ENCODE measurements at regions not wholly inside any gene's neighbourhood (a gene's known extent, or its start where the extent isn't known, plus 50 kb on each side); places are given as distances from the start of the nearest gene placed in this dataset.

DNA sequence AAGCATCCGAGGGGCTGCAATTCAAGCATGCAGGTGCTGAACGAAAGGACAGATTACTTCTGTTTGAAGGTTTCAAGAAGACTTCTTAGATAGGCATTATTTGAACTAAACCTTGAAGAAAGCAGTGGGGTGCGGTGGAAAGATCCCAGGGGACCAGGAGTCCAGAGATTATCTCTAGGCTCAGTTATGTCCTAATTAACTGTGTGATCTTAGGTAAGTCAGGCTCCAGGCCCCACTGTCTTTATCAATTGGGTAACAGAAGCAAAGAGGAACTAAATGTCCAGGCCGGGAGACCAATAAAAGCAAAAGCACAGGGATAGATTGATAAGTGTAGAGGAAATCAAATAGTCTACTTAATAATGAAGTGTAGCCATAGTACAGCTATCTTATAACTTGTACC is 72.9 kb upstream of the CDC42BPA start:
- intact Hi-C loops (cut with DNase I): no loop called here
- DNase-seq (ENCODE audit: low spot score): no peak

DNA sequence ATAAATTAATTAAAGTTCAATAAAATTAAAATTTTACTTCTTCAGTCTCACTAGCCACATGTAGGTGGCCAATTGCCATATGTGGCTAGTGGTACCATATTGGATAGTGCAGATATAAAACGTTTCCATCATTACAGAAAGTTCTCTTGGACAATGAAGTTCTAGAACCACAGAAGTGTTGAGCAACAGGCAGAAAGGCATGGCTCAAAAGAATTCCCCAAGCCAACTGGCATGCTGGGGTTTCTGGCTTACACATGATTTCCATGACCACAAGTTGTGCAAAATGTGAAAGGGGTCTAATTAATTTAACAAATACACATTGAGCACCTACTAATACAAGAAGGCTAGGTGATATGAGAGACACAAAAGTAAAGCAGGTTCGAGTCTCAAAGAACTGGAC is 72.2 kb upstream of the CDC42BPA start:
- intact Hi-C loops (cut with DNase I): no loop called here
- DNase-seq (ENCODE audit: low spot score): no peak

DNA sequence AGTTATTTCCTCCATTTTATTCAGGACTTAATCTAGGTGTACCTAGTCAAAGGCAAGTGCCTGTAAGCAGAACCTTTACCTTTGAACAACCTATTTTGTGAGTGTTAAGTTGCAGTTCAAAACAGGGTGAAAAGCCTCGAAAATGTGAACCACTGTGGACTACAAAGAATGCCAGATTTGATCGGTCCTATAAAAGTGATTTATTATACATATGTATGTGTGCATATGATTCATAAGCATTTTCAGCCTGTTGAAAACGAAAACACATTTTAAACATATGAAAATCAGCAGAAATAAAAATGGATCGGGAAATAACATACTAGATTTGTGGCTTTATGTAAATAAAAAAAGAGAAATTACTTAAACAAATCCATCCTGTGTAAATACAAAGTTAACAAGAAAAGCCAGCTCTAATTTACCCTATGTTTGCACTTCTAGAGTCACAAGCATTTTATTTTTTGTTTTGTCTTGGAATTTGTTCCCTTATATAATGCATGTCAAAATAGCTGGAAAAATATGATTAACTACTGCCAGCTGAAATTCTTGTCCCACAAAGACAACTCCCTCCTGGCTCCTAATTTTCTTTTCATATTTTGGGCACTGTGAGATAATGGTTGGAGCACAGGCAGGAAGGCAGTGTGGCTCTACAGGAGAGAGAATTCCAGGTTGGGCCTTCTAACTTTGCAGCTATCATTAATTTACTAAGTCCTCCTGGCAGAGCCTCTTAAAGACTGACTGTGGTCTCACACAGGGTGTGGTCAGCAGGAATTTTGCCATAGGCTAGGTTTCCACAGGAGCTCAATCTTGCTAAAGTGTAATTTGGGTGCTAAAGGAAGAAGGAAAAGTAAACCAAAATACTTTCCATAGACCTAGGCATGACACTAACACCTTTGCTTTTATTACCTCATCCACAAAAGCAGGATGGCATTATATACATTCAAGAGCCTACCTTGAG is 70.2 kb upstream of the CDC42BPA start:
- intact Hi-C loops (cut with DNase I): no loop called here
- no peak for DNase-seq (ENCODE audit: low spot score)

DNA sequence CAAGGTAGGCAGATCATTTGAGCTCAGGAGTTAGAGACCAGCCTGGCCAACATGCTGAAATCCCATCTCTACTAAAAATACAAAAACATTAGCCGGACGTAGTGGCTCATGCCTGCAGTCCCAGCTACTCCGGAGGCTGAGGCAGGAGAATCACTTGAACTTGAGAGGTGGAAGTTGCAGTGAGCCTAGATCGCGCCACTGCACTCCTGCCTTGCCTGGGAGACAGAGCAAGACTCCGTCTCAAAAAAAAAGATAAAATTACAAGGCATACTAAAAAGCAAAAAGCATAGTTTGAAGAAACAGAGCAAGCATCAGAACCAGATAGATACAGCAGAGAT is 61.2 kb upstream of the CDC42BPA start:
- intact Hi-C loops (cut with DNase I): no loop called here
- no peak for DNase-seq (ENCODE audit: low spot score)

DNA sequence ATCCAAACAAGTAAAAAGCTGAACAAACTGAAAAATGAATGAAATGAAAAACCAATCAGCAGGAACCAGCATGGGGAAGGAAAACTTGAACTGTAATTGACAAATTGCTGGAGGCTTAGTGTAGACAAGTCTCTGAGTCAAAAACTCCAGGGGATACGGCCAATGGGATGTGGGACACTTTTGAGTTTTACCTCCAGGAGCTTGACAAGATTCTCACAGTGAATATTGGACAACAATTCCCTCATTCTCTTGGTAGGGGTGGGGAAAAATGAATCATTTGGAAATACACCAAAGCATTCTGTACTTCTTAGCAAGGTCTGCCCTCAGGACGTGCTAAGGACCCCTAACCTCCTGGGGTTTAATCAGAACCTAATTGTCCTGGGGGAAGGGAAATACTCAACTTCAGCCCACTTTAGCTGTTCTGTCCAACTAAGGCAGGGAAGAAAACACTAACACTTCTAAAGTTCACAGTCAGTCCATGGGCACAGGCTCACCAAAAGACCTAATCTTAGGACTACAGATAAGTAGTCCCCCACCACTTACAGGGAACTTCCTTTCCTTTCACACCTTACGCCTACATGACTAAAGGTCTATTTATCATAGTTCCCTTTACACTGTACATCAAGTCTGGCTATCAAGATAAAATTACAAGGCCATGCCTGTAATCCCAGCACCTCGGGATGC is 60.7 kb upstream of the CDC42BPA start:
- intact Hi-C loops (cut with DNase I): no loop called here
- DNase-seq (ENCODE audit: low spot score): no peak

DNA sequence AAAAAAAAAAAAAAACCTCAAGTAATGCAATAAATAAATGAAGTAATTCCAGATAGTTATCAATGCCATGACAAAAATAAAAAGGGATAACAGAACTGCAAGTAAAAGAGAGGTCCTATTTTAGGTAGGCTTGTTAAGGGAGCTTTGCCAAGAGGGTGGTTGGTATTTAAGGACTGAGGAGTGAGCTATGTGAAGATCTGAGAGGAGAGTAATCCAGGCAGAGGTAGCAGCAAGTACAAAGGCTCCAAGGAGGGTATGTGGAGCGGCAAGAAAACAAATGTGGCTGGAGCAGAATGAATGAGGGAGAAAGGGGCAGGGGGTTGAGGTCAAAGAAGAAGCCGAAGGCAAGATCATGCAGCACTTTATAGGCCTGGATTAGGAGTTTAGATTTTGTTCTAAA is 59.9 kb upstream of the CDC42BPA start:
- intact Hi-C loops (cut with DNase I): no loop called here
- DNase-seq (ENCODE audit: low spot score): no peak

DNA sequence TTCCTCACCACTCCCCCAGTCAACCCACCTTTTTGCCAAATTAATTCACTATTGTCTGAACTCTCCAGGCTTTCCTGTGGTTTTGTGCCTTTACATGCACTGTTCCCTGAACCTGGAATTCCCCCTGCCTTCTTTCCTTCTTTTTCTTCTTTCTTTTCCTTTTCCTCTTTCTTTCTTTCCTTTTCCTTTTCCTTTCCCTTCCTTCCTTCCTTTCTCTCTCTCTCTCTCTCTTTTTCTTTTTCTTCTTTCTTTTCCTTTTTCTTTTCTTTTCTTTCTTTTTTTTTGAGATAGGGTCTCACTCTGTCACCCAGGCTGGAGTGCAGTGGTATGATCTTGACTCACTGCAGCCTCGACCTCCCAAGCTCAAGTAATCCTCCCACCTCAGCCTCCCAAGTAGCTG is 56.6 kb upstream of the CDC42BPA start:
- intact Hi-C loops (cut with DNase I): no loop called here
- no peak for DNase-seq (ENCODE audit: low spot score)

DNA sequence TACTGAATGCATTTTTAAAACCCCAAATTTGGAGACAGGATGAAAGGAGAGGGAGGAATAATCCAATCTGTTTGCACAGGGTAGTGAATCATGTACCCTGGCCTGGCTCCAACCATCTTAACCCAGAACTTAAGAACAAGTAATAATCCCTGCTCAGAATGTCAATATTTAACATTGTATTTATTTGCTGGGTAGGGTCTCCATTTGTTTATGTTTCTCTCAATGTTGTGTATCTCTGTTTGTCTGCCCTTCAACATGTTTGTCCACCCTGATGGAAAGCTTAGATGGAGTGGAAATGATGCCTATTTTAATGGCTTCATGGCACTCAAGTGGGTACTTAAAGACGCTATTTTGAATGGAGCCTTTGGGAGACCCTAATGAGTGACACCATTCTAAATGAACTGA is 54.4 kb upstream of the CDC42BPA start:
- DNase-seq (ENCODE audit: low spot score): no peak
- intact Hi-C loops (cut with DNase I): no loop called here

DNA sequence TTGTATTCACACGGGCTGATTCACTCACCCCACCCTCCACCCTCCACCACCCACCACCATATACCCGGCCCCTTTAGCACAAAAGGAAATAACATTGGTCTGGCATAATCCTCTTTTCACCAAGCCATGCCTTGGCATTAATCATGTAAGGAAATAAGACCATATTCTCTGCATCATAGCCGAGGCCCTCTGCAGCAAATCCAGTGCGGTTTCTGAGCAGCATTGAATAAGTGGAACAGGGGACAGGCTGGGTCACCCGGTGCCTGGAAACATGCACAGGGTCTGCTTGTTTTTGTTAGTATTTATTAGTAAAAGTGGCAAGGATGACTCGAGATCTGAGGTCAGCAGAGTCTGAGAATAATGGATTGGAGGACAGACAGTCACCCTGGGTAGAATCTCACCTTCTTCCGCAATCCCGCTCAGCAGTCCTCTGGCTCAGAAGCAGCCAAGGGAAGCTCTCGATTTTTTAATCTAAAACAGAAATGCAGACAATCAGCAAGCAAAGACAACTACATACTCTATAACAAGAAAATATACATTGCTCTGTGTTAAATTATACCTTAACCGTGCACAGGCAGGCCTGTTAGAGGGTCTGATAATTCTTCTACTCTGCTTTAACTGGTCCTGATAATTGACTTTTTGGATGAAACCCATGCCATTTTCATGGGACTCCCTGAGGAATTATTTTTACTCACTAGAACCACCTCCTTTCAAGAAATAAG is 52.4 kb upstream of the CDC42BPA start:
- intact Hi-C loops (cut with DNase I): no loop called here
- DNase-seq (ENCODE audit: low spot score): no peak

DNA sequence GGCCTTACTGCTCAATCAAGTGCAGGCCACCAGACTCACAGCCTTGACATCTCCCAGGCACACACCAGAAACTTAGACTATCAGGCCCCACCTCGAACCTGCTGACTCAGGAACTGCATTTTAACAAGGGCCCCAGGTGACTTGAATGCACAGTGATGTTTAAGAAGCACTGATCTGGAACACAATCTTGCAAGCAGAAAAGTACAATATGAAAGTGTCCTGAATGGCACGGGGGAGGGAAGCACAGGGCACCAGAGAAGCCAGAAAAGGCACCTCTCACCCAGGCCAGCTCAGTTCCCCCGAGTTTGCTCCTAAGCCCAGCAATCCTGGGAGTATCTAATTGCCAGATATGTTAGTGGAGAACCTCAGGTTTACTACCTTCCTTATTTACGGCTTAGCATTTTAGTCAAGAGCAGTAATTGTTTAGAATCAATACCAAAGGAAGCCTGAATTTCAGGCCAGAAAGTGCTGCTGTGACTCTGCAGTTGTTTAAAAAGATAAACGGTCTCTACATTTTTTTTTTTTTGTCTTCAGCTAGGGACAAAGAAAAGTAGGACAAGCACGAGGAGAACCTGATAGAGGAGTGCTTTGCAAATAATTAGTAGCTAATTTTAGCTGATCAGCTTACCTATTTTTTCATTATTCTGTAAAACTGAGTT is 50.9 kb upstream of the CDC42BPA start:
- no peak for DNase-seq (ENCODE audit: low spot score)
- intact Hi-C loops (cut with DNase I): no loop called here

All from cardiac septum (tissue), 1 donor.